GM23338 (cell line): ENCODE measurements at regions not wholly inside any gene's neighbourhood (a gene's known extent, or its start where the extent isn't known, plus 50 kb on each side); places are given as distances from the start of the nearest gene placed in this dataset.

Experiments
- ATAC-seq: fragments of 200-7000 bp; cut with Tn5 transposase; 3 replicates; pipeline ENCODE4 v1.9.1; 2020
- DNase-seq: peaks from one replicate; pipeline ENCODE4 v3.0.0-alpha.2; 2015; ENCODE audit warnings: low spot score
- H2AFZ ChIP-seq: fragments of 200-600 bp; sonication (generic); 2 replicates; pipeline ENCODE4 v1.8.0; 2016; ENCODE audit warnings: antibody characterized with exemption, mild to moderate bottlenecking, moderate library complexity
- H3F3A ChIP-seq: fragments of 200-600 bp; sonication (generic); replicated peaks from 2 replicates; pipeline ENCODE4 v1.8.0; 2017; ENCODE audit warnings: antibody characterized with exemption, mixed run types, low read depth
- H3K27ac ChIP-seq: fragments of 200-600 bp; sonication (generic); 2 replicates; pipeline ENCODE4 v1.6.1; 2016; ENCODE audit warnings: low read depth
- H3K27me3 ChIP-seq: fragments of 200-600 bp; sonication (generic); 2 replicates; pipeline ENCODE4 v1.8.0; 2016; ENCODE audit warnings: mild to moderate bottlenecking, mixed run types, moderate library complexity; ENCODE audit not compliant: insufficient read depth
- H3K36me3 ChIP-seq: fragments of 200-600 bp; sonication (generic); 2 replicates; pipeline ENCODE4 v1.8.0; 2016; ENCODE audit warnings: mild to moderate bottlenecking; ENCODE audit not compliant: insufficient read depth
- H3K4me1 ChIP-seq: fragments of 200-600 bp; sonication (generic); 2 replicates; pipeline ENCODE4 v1.8.0; 2016; ENCODE audit warnings: mild to moderate bottlenecking, moderate library complexity; ENCODE audit not compliant: insufficient read depth
- H3K4me2 ChIP-seq: fragments of 200-600 bp; sonication (generic); 2 replicates; pipeline ENCODE4 v1.7.1; 2017; ENCODE audit warnings: mixed run types
- H3K4me3 ChIP-seq: fragments of 200-600 bp; sonication (generic); 2 replicates; pipeline ENCODE4 v1.6.1; 2016; ENCODE audit warnings: mixed run types
- H3K79me2 ChIP-seq: fragments of 200-600 bp; sonication (generic); replicated peaks from 2 replicates; pipeline ENCODE4 v1.8.0; 2017; ENCODE audit warnings: mild to moderate bottlenecking; ENCODE audit not compliant: insufficient read depth
- H3K9me2 ChIP-seq: fragments of 200-600 bp; sonication (generic); 2 replicates; pipeline ENCODE4 v1.8.0; 2017; ENCODE audit not compliant: insufficient read depth
- H4K20me1 ChIP-seq: fragments of 200-600 bp; sonication (generic); replicated peaks from 2 replicates; pipeline ENCODE4 v1.8.0; 2017; ENCODE audit warnings: mild to moderate bottlenecking; ENCODE audit not compliant: insufficient read depth
- H3K27ac Mint-ChIP-seq: 2 replicates; pipeline ENCODE4 v1.8.0; 2020; ENCODE audit warnings: inconsistent platforms, mild to moderate bottlenecking, moderate library complexity, mixed read lengths
- H3K27me3 Mint-ChIP-seq: 3 replicates; pipeline ENCODE4 v1.8.0; 2022; ENCODE audit warnings: low read depth, mild to moderate bottlenecking, moderate library complexity, mixed read lengths, inconsistent platforms; ENCODE audit not compliant: insufficient read depth, poor library complexity
- H3K36me3 Mint-ChIP-seq: 3 replicates; pipeline ENCODE4 v1.8.0; 2021; ENCODE audit warnings: low read depth, mild to moderate bottlenecking, inconsistent platforms, moderate library complexity, mixed read lengths
- H3K4me1 Mint-ChIP-seq: 3 replicates; pipeline ENCODE4 v1.8.0; 2020; ENCODE audit warnings: mild to moderate bottlenecking, inconsistent platforms, mixed read lengths
- H3K4me3 Mint-ChIP-seq: 3 replicates; pipeline ENCODE4 v1.8.0; 2021; ENCODE audit warnings: moderate library complexity, mild to moderate bottlenecking, inconsistent platforms, mixed read lengths
- H3K9me3 Mint-ChIP-seq: 3 replicates; pipeline ENCODE4 v1.8.0; 2020; ENCODE audit warnings: moderate library complexity, mild to moderate bottlenecking, inconsistent platforms, mixed read lengths
- CREB1 ChIP-seq: fragments of 250-450 bp; sonication (Bioruptor Pico); IDR thresholded peaks from 2 replicates; pipeline ENCODE4 v1.5.0; 2020; ENCODE audit warnings: low read depth, mild to moderate bottlenecking, moderate library complexity
- CTCF ChIP-seq, 2 experiments: fragments of 200-600 bp in 1 of 2; sonication (generic) in 1 of 2; conservative IDR thresholded peaks; 2 replicates each; pipeline versions ENCODE4 v1.5.1 to v1.6.1; 2016 to 2017; ENCODE audit warnings: antibody characterized with exemption in 2 of 2, low read depth in 2 of 2, mild to moderate bottlenecking in 2 of 2, moderate library complexity in 1 of 2
- EZH2 ChIP-seq: fragments of 200-600 bp; sonication (generic); IDR thresholded peaks from one replicate; pipeline ENCODE4 v1.8.0; 2017; ENCODE audit warnings: antibody characterized with exemption, mild to moderate bottlenecking, low read depth; ENCODE audit not compliant: unreplicated experiment
- NANOG ChIP-seq: IDR thresholded peaks from 2 replicates; pipeline ENCODE4 v1.6.1; 2016; ENCODE audit warnings: antibody characterized with exemption, borderline replicate concordance
- STAT1 ChIP-seq: IDR thresholded peaks from one replicate; pipeline ENCODE4 v1.6.1; 2016; ENCODE audit warnings: antibody characterized with exemption; ENCODE audit not compliant: unreplicated experiment
- ZNF114 ChIP-seq: fragments of 250-450 bp; sonication (Bioruptor Pico); IDR thresholded peaks from 2 replicates; pipeline ENCODE4 v1.5.0; 2020; ENCODE audit warnings: mild to moderate bottlenecking, moderate library complexity
- ZNF331 ChIP-seq: fragments of 250-450 bp; sonication (Bioruptor Pico); IDR thresholded peaks from 2 replicates; pipeline ENCODE4 v1.5.0; 2020; ENCODE audit warnings: low read depth, mild to moderate bottlenecking, moderate library complexity
- TF ChIP-seq, protein P1 (sequence below): IDR thresholded peaks from one replicate; pipeline ENCODE4 v1.6.1; 2018; ENCODE audit warnings: antibody characterized with exemption; ENCODE audit not compliant: unreplicated experiment

DNA sequence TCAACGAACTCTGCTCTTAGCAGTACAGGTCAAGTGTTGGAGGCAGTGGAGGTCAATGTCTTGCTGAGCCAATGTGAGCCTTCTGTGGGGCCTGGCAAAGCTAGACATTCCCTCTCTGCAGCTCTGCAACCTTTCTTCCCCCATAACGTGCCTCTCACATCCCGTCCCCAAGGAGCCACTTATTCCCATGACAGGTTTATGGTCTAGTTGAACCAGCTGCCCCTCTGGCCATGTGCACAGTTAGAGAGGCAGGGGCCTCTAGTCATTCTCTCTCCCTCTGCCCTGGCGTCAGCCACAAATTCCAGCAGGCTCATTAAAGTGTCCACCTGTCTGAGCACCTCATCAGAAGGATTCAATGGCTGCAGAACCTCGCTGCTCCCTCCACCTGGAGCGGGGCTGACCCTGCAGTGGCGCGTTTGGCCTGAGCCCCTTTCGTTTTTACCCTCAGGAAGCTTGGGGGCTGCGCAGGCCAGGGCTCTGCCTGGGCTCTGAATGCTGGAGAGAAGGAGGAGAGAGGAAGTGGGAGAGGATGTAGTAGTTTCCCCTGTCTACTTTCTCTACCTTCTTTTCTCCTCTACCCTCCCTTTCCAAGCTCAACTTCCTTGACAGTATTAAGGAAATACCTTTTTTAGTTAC is 302.1 kb upstream of the B3GAT1 start:
- Histone ChIP-seq H3K9me2 (peaks cover 3% of the 10 kb centered on the region; the same call in 1 of the 2 replicates), H3K27ac (no peak overlapping the region), H3K79me2 (no peaks in the 10 kb centered on the region), H4K20me1 (no peaks in the 10 kb centered on the region), H3K27me3 (no peaks in the 10 kb centered on the region), H3K4me2 (no peak overlapping the region), H3K36me3 (no peaks in the 10 kb centered on the region), H3K4me1 (no peaks in the 10 kb centered on the region), H3K4me3 (no peak overlapping the region), H3F3A (no peaks in the 10 kb centered on the region), H2AFZ (peak overlapping the region; percentile 80; the same call in 1 of the 2 replicates)
- Mint-ChIP-seq H3K4me3 (no peak overlapping the region), H3K27ac (no peak overlapping the region), H3K9me3 (no peaks in the 10 kb centered on the region), H3K36me3 (no peaks in the 10 kb centered on the region), H3K27me3 (peaks cover 3% of the 10 kb centered on the region), H3K4me1 (peaks cover 10% of the 10 kb centered on the region; the same call in 2 of the 3 replicates)
- no peak for TF ChIP-seq EZH2
- TF ChIP-seq NANOG = no peak
- no peak for TF ChIP-seq CREB1 (CRISPR knock-in tag)
- TF ChIP-seq ZNF331 (CRISPR knock-in tag) = no peak
- TF ChIP-seq ZNF114 (CRISPR knock-in tag) = no peak
- TF ChIP-seq, protein P1, sequence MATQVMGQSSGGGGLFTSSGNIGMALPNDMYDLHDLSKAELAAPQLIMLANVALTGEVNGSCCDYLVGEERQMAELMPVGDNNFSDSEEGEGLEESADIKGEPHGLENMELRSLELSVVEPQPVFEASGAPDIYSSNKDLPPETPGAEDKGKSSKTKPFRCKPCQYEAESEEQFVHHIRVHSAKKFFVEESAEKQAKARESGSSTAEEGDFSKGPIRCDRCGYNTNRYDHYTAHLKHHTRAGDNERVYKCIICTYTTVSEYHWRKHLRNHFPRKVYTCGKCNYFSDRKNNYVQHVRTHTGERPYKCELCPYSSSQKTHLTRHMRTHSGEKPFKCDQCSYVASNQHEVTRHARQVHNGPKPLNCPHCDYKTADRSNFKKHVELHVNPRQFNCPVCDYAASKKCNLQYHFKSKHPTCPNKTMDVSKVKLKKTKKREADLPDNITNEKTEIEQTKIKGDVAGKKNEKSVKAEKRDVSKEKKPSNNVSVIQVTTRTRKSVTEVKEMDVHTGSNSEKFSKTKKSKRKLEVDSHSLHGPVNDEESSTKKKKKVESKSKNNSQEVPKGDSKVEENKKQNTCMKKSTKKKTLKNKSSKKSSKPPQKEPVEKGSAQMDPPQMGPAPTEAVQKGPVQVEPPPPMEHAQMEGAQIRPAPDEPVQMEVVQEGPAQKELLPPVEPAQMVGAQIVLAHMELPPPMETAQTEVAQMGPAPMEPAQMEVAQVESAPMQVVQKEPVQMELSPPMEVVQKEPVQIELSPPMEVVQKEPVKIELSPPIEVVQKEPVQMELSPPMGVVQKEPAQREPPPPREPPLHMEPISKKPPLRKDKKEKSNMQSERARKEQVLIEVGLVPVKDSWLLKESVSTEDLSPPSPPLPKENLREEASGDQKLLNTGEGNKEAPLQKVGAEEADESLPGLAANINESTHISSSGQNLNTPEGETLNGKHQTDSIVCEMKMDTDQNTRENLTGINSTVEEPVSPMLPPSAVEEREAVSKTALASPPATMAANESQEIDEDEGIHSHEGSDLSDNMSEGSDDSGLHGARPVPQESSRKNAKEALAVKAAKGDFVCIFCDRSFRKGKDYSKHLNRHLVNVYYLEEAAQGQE = no peak
- DNase-seq = no peak
- ATAC-seq = peak; percentile 26; the same call in 2 of the 3 replicates

- Histone ChIP-seq H3F3A (no peaks in the 10 kb centered on the region), H3K36me3 (no peaks in the 10 kb centered on the region), H3K4me2 (no peak overlapping the region), H3K79me2 (no peaks in the 10 kb centered on the region), H3K9me2 (no peaks in the 10 kb centered on the region), H4K20me1 (no peaks in the 10 kb centered on the region), H3K27ac (no peak overlapping the region), H2AFZ (no peak overlapping the region), H3K27me3 (no peaks in the 10 kb centered on the region), H3K4me1 (no peaks in the 10 kb centered on the region), H3K4me3 (no peak overlapping the region)
- Mint-ChIP-seq H3K4me3 (no peak overlapping the region), H3K36me3 (no peaks in the 10 kb centered on the region), H3K4me1 (peaks cover 10% of the 10 kb centered on the region; the same call in 2 of the 3 replicates), H3K27ac (no peak overlapping the region), H3K9me3 (no peaks in the 10 kb centered on the region), H3K27me3 (peaks cover 2% of the 10 kb centered on the region)
- TF ChIP-seq CTCF (conservative IDR thresholded peaks at IDR 0.05; ENCODE audit: low read depth in 2 of 2) (peak in 1 of 2 experiments; percentile 34; a peak in 1 of 4 replicates), EZH2 (no peak), STAT1 (no peak), ZNF331 (CRISPR knock-in tag) (no peak), NANOG (no peak)
- DNase-seq (peak; percentile 16), ATAC-seq (peak; percentile 80)
Observed at GRCh38 chr11:134712228-134713145, 300.4 kb upstream of the B3GAT1 start.
